IMR-90 (cell line): ENCODE measurements at regions not wholly inside any gene's neighbourhood (a gene's known extent, or its start where the extent isn't known, plus 50 kb on each side); places are given as distances from the start of the nearest gene placed in this dataset.

ENCODE experiments used
- CTCF ChIP-seq: conservative IDR thresholded peaks from 2 replicates; pipeline ENCODE4 v1.5.1; 2012; ENCODE audit warnings: mild to moderate bottlenecking, low read depth, low read length, improper control_type of control experiment
- MAFK ChIP-seq: IDR thresholded peaks from 2 replicates; pipeline ENCODE4 v1.6.1; 2012; ENCODE audit warnings: low read depth, low read length, improper control_type of control experiment
- MXI1 ChIP-seq: IDR thresholded peaks from 2 replicates; pipeline ENCODE4 v1.6.1; 2012; ENCODE audit warnings: low read depth, mild to moderate bottlenecking, low read length, moderate library complexity, borderline replicate concordance
- POLR2A ChIP-seq: IDR thresholded peaks from 2 replicates; pipeline ENCODE4 v1.6.1; 2012; ENCODE audit warnings: mild to moderate bottlenecking, low read depth, low read length
- RFX5 ChIP-seq: IDR thresholded peaks from 2 replicates; pipeline ENCODE4 v1.8.0; 2012; ENCODE audit warnings: low read depth, mild to moderate bottlenecking, low read length, moderate library complexity

- no peak for TF ChIP-seq POLR2A
- no peak for TF ChIP-seq RFX5
- TF ChIP-seq MXI1, result no peak
- TF ChIP-seq CTCF, result no peak
- no peak for TF ChIP-seq MAFK
Observed at GRCh38 chr16:87080571-87081167, 236.5 kb downstream of the C16orf95 start.
